Body of pancreas (tissue), 4 donors: ENCODE measurements at regions not wholly inside any gene's neighbourhood (a gene's known extent, or its start where the extent isn't known, plus 50 kb on each side); places are given as distances from the start of the nearest gene placed in this dataset.
"Not testable (repeated sequence)": the region's sequence is repeated elsewhere in the genome, so short reads cannot be mapped to it uniquely, and the experiment has no call there.

ENCODE experiments used
- CTCF ChIP-seq, 7 experiments: fragments of 450-650 bp in 4 of 7; fragments of 200-600 bp in 3 of 7; sonication (generic) in 3 of 7; IDR thresholded peaks; one replicate each; pipeline ENCODE4 v1.5.1; 2016 to 2019; ENCODE audit warnings: antibody characterized with exemption in 7 of 7
- POLR2A ChIP-seq, 3 donors: fragments of 450-650 bp; IDR thresholded peaks; one replicate each; pipeline ENCODE4 v1.6.1; 2016; ENCODE audit warnings: antibody characterized with exemption in 3 of 3, mild to moderate bottlenecking in 2 of 3

- TF ChIP-seq CTCF, POLR2A (IDR thresholded peaks at IDR 0.05): not testable (repeated sequence)
These were observed 66.0 kb upstream of the SPN start for GRCh38 chr16:29597030-29597429.
